RWPE1 (cell line): ENCODE measurements at regions not wholly inside any gene's neighbourhood (a gene's known extent, or its start where the extent isn't known, plus 50 kb on each side); places are given as distances from the start of the nearest gene placed in this dataset.

Experiments
- CTCF ChIA-PET: fragments of 350-600 bp; sonication (Branson Sonifier 250); formaldehyde crosslinking; extraction: SDS; loops from one replicate; lab custom pipeline; 2021; lab: Yijun Ruan, JAX
- POLR2A ChIA-PET: fragments of 400-600 bp; formaldehyde crosslinking; extraction: SDS; loops from one replicate; lab custom pipeline; 2020; ENCODE audit warnings: antibody characterized with exemption; ENCODE audit not compliant: low non-redundant PET; lab: Yijun Ruan, JAX
- DNase-seq: peaks from one replicate; pipeline ENCODE4 v3.0.0; 2012; ENCODE audit warnings: low spot score
- H3K27ac ChIP-seq: fragments of 450-650 bp; 2 replicates; pipeline ENCODE4 v1.5.1; 2017
- TF ChIP-seq, protein P1 (sequence below): fragments of 450-650 bp; conservative IDR thresholded peaks from 2 replicates; pipeline ENCODE4 v1.5.1; 2017; ENCODE audit warnings: low read depth, mild to moderate bottlenecking

DNA sequence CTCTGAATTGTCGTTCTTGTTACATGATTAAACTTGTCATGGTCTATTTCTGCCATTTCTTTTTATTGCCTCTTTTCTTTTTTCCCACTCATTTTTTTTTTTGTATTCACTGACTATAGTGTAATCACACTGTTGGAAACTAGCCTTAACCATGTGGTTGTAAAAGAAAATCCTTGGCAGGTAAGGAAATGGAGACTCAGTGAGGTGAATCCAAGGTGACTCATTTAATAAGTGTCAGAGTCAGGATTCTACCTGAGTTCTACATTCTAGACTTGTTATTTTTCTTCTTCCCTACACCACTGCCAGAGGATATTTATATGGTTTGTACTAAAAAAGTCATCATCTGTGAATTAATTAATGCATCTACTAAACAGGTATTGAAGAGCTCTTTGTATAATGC lies 152.2 kb downstream of the CBLL2 start:
- DNase-seq = peak; percentile 1
- ChIA-PET CTCF (no interaction called here), POLR2A (no interaction called here)
- TF ChIP-seq, protein P1, sequence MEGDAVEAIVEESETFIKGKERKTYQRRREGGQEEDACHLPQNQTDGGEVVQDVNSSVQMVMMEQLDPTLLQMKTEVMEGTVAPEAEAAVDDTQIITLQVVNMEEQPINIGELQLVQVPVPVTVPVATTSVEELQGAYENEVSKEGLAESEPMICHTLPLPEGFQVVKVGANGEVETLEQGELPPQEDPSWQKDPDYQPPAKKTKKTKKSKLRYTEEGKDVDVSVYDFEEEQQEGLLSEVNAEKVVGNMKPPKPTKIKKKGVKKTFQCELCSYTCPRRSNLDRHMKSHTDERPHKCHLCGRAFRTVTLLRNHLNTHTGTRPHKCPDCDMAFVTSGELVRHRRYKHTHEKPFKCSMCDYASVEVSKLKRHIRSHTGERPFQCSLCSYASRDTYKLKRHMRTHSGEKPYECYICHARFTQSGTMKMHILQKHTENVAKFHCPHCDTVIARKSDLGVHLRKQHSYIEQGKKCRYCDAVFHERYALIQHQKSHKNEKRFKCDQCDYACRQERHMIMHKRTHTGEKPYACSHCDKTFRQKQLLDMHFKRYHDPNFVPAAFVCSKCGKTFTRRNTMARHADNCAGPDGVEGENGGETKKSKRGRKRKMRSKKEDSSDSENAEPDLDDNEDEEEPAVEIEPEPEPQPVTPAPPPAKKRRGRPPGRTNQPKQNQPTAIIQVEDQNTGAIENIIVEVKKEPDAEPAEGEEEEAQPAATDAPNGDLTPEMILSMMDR = no peak
- H3K27ac ChIP-seq = no peak overlapping the region

DNA sequence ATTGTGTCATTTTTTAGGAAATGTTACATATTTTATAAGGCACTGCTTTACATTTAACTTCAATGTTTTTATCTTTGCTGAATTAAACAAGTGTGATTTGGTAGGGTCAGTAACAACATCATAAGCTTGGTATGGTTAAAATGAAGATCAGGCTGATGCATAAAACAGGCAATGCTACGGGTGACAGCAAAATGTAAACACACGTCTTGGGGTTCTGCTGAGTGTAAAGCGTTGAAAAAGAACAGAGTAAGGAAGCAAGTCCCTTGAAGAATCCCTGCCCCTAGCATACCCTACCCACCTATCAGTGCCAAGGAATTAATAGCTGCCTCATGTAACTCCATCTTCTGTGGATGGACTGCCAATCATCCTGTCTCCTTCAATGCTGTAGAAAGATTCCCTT lies 157.0 kb downstream of the CBLL2 start:
- ChIA-PET CTCF (no interaction called here), POLR2A (no interaction called here)
- TF ChIP-seq, protein P1 = no peak
- no peak for DNase-seq
- no peak overlapping the region for H3K27ac ChIP-seq

- POLR2A ChIA-PET = no interaction called here
- CTCF ChIA-PET = no interaction called here
These were observed 158.0 kb downstream of the CBLL2 start for GRCh38 chrX:22430701-22431100.

GRCh38 chrX:22433292-22434070 lies 160.8 kb downstream of the CBLL2 start:
- no peak for DNase-seq
- TF ChIP-seq, protein P1 = no peak
- ChIA-PET CTCF (no interaction called here), POLR2A (no interaction called here)
- H3K27ac ChIP-seq = no peak overlapping the region

More at GRCh38 chrX:22430701-22431100, 158.0 kb downstream of the CBLL2 start:
- DNase-seq = no peak
- TF ChIP-seq, protein P1 = no peak
- H3K27ac ChIP-seq = no peak overlapping the region

- POLR2A ChIA-PET = no interaction called here
- DNase-seq = no peak
- CTCF ChIA-PET = no interaction called here
- H3K27ac ChIP-seq = no peak overlapping the region
- TF ChIP-seq, protein P1 = no peak
These were observed 173.2 kb downstream of the CBLL2 start for GRCh38 chrX:22445880-22446279.

DNA sequence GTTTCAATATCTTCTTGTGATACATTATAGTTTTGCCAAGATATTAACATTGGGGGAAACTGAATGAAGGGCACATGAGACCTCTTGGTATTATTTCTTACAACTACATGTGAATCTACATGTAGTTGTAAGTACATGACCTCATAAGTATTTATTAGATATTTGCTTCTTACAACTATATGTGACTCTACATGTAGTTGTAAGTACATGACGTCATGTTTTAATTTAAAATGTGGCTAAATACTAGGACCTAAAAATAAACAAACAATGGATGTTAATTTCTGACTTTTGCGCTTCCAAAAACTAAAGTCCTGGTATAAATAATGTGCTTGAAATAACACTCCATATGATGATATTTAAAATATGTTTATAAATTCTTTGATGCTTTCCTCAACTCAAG lies 190.2 kb downstream of the CBLL2 start:
- no peak overlapping the region for H3K27ac ChIP-seq
- ChIA-PET POLR2A (no interaction called here), CTCF (no interaction called here)
- DNase-seq = no peak
- TF ChIP-seq, protein P1 = no peak
